Endothelial cell (in vitro differentiated cells): ENCODE measurements at regions not wholly inside any gene's neighbourhood (a gene's known extent, or its start where the extent isn't known, plus 50 kb on each side); places are given as distances from the start of the nearest gene placed in this dataset.

Experiments
- DNase-seq: peaks from one replicate; pipeline ENCODE4 v3.0.0; 2021; ENCODE audit warnings: low spot score
- H3K27ac Mint-ChIP-seq: one replicate; pipeline ENCODE4 v1.8.0; 2021; ENCODE audit warnings: mixed read lengths, inconsistent platforms; ENCODE audit not compliant: unreplicated experiment
- H3K27me3 Mint-ChIP-seq: one replicate; pipeline ENCODE4 v1.8.0; 2021; ENCODE audit warnings: mild to moderate bottlenecking, moderate library complexity, mixed read lengths, inconsistent platforms; ENCODE audit not compliant: unreplicated experiment
- H3K36me3 Mint-ChIP-seq: one replicate; pipeline ENCODE4 v1.8.0; 2021; ENCODE audit warnings: mild to moderate bottlenecking, low read depth, mixed read lengths, inconsistent platforms; ENCODE audit not compliant: unreplicated experiment
- H3K4me1 Mint-ChIP-seq: one replicate; pipeline ENCODE4 v1.8.0; 2021; ENCODE audit warnings: mild to moderate bottlenecking, mixed read lengths, inconsistent platforms; ENCODE audit not compliant: unreplicated experiment
- H3K4me3 Mint-ChIP-seq: one replicate; pipeline ENCODE4 v1.8.0; 2021; ENCODE audit warnings: mild to moderate bottlenecking, mixed read lengths, inconsistent platforms; ENCODE audit not compliant: unreplicated experiment
- H3K9me3 Mint-ChIP-seq: one replicate; pipeline ENCODE4 v1.8.0; 2021; ENCODE audit warnings: mixed read lengths, inconsistent platforms; ENCODE audit not compliant: unreplicated experiment
- CTCF ChIP-seq: fragments of 200-600 bp; sonication (generic); IDR thresholded peaks from one replicate; pipeline ENCODE4 v1.5.0; 2021; ENCODE audit warnings: antibody characterized with exemption; ENCODE audit not compliant: unreplicated experiment

GRCh38 chr9:108392877-108393276 is 462.9 kb downstream of the ACTL7B start:
- Mint-ChIP-seq H3K4me1 (no peaks in the 10 kb centered on the region), H3K27ac (no peak overlapping the region), H3K36me3 (no peaks in the 10 kb centered on the region), H3K27me3 (no peaks in the 10 kb centered on the region), H3K4me3 (no peak overlapping the region), H3K9me3 (no peaks in the 10 kb centered on the region)
- no peak for DNase-seq
- no peak for TF ChIP-seq CTCF

- no peak for DNase-seq
- Mint-ChIP-seq H3K36me3 (no peaks in the 10 kb centered on the region), H3K27ac (no peak overlapping the region), H3K27me3 (no peaks in the 10 kb centered on the region), H3K4me1 (no peaks in the 10 kb centered on the region), H3K4me3 (no peak overlapping the region), H3K9me3 (no peaks in the 10 kb centered on the region)
- TF ChIP-seq CTCF = no peak
Observed at GRCh38 chr9:108389056-108389455, 466.7 kb downstream of the ACTL7B start.

GRCh38 chr9:108386859-108387384 is 468.9 kb downstream of the ACTL7B start:
- no peak for DNase-seq
- Mint-ChIP-seq H3K4me1 (no peaks in the 10 kb centered on the region), H3K4me3 (no peak overlapping the region), H3K27ac (no peak overlapping the region), H3K9me3 (no peaks in the 10 kb centered on the region), H3K36me3 (no peaks in the 10 kb centered on the region), H3K27me3 (no peaks in the 10 kb centered on the region)
- no peak for TF ChIP-seq CTCF

- Mint-ChIP-seq H3K36me3 (no peaks in the 10 kb centered on the region), H3K4me3 (no peak overlapping the region), H3K27me3 (no peaks in the 10 kb centered on the region), H3K9me3 (no peaks in the 10 kb centered on the region), H3K27ac (no peak overlapping the region), H3K4me1 (no peaks in the 10 kb centered on the region)
- DNase-seq = no peak
- TF ChIP-seq CTCF = no peak
Observed at GRCh38 chr9:108386032-108386431, 469.8 kb downstream of the ACTL7B start.

- Mint-ChIP-seq H3K4me1 (no peaks in the 10 kb centered on the region), H3K9me3 (no peaks in the 10 kb centered on the region), H3K27ac (no peak overlapping the region), H3K27me3 (peaks cover 2% of the 10 kb centered on the region), H3K36me3 (no peaks in the 10 kb centered on the region), H3K4me3 (no peak overlapping the region)
- TF ChIP-seq CTCF = no peak
- no peak for DNase-seq
Observed at GRCh38 chr9:108383796-108384195, 472.0 kb downstream of the ACTL7B start.
